T-cell (primary cell): ENCODE measurements at regions not wholly inside any gene's neighbourhood (a gene's known extent, or its start where the extent isn't known, plus 50 kb on each side); places are given as distances from the start of the nearest gene placed in this dataset.

Source experiments
- ATAC-seq, 4 experiments: fragments of 200-7000 bp in 3 of 4; fragments of 150-1000 bp in 1 of 4; cut with Tn5 transposase; replicated peaks in 1 of 4; 1 replicate in 3 of 4; 2 replicates in 1 of 4; pipeline ENCODE4 v1.10.0; 2021; ENCODE audit warnings: moderate library complexity in 3 of 4, mild to moderate bottlenecking in 2 of 4, moderate number of reproducible peaks in 1 of 4
- CTCF ChIA-PET, 2 donors: fragments of 300-600 bp; sonication (Branson Sonifier 250); formaldehyde crosslinking; loops; one replicate each; lab custom pipeline; 2022; ENCODE audit warnings: antibody characterized with exemption in 2 of 2; lab: Charles Lee
- POLR2A ChIA-PET, 2 donors: fragments of 300-600 bp; sonication (Branson Sonifier 250); formaldehyde crosslinking; loops; one replicate each; lab custom pipeline; 2022; ENCODE audit warnings: antibody characterized with exemption in 2 of 2; lab: Charles Lee
- DNase-seq, 35 experiments: peaks; one replicate each; pipeline versions ENCODE4 v3.0.0 to v3.0.0-alpha.2; 2013 to 2023
- H3K27ac ChIP-seq: one replicate; pipeline ENCODE4 v1.5.1; 2013; ENCODE audit warnings: low read length
- H3K27me3 ChIP-seq, 2 experiments: replicated peaks in 1 of 2; 1 replicate in 1 of 2; 2 replicates in 1 of 2; pipeline versions ENCODE4 v1.6.1 to v1.7.0; 2013; ENCODE audit warnings: low read length in 1 of 2, mixed read lengths in 1 of 2; ENCODE audit not compliant: control insufficient read depth in 2 of 2, insufficient read depth in 2 of 2; ENCODE audit errors: extremely low read depth in 1 of 2
- H3K36me3 ChIP-seq, 2 donors: 1 replicate in 1 of 2; 2 replicates in 1 of 2; pipeline versions ENCODE4 v1.6.1 to v1.7.0; 2013; ENCODE audit warnings: low read length in 1 of 2; ENCODE audit not compliant: control insufficient read depth in 2 of 2, insufficient read depth in 1 of 2; ENCODE audit errors: extremely low read depth in 1 of 2
- H3K4me1 ChIP-seq, 2 experiments: 1 replicate in 1 of 2; 2 replicates in 1 of 2; pipeline versions ENCODE4 v1.6.1 to v1.7.0; 2013; ENCODE audit warnings: low read length in 2 of 2, mixed read lengths in 1 of 2; ENCODE audit not compliant: insufficient read depth in 2 of 2, control insufficient read depth in 1 of 2; ENCODE audit errors: extremely low read depth in 1 of 2
- H3K4me3 ChIP-seq, 2 donors: 1 replicate in 1 of 2; 2 replicates in 1 of 2; pipeline versions ENCODE4 v1.5.1 to v1.7.0; 2013; ENCODE audit warnings: mild to moderate bottlenecking in 2 of 2, low read length in 1 of 2, moderate library complexity in 1 of 2; ENCODE audit not compliant: control insufficient read depth in 1 of 2; ENCODE audit errors: extremely low read depth in 1 of 2
- H3K9me3 ChIP-seq: 2 replicates; pipeline ENCODE4 v1.7.0; 2013
- H3K27ac Mint-ChIP-seq, 2 donors: one replicate each; pipeline ENCODE4 v1.8.0; 2020 to 2021; ENCODE audit warnings: mild to moderate bottlenecking in 2 of 2, mixed read lengths in 2 of 2
- H3K27me3 Mint-ChIP-seq, 2 donors: one replicate each; pipeline ENCODE4 v1.8.0; 2021 to 2022; ENCODE audit warnings: mixed read lengths in 2 of 2
- H3K36me3 Mint-ChIP-seq: one replicate; pipeline ENCODE4 v1.8.0; 2021; ENCODE audit warnings: mixed read lengths
- H3K4me1 Mint-ChIP-seq, 3 donors: one replicate each; pipeline ENCODE4 v1.8.0; 2020 to 2022; ENCODE audit warnings: mixed read lengths in 3 of 3, mild to moderate bottlenecking in 1 of 3
- H3K4me3 Mint-ChIP-seq, 3 donors: one replicate each; pipeline ENCODE4 v1.8.0; 2020 to 2022; ENCODE audit warnings: mild to moderate bottlenecking in 3 of 3, mixed read lengths in 3 of 3, moderate library complexity in 3 of 3
- H3K9me3 Mint-ChIP-seq, 3 donors: one replicate each; pipeline ENCODE4 v1.8.0; 2020 to 2022; ENCODE audit warnings: mixed read lengths in 3 of 3
- WGBS: methylation state at CpG from one replicate; pipeline ENCODE4 v1.1.5; 2013; ENCODE audit warnings: missing lambda C conversion rate; ENCODE audit not compliant: insufficient coverage; 5-methylcytosine and 5-hydroxymethylcytosine counted together

DNA sequence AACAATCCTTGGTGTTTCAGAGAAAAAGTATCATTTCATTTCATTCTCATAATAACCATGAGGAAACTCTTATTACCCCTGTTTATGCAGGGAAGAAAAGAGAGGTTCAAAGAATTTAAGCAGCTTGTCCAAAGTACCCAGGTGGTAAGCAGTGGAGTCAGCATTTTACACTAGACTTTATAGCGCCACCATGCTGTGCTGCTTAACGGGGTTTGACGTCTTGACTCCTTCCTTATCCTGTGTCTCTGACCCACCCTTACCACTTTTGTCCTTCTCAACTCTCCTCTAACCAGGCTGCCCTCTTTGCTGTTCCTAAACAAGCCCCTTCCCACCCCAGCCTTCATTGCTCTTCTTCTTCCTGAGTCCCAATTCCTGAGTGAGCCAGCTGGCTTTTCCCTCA, 117.0 kb upstream of the AHR start:
- CTCF ChIA-PET, result interaction anchor here in 1 of 2 donors (0.6 kb wide), 1 partner anchor 380 kb away, joined by 3 read pairs; no protein-coding TSS in a partner anchor

GRCh38 chr7:17183630-17184328, 114.7 kb upstream of the AHR start:
- H3K9me3 Mint-ChIP-seq, result no peaks in the 10 kb centered on the region
- Histone ChIP-seq H3K36me3 (no peaks in the 10 kb centered on the region), H3K9me3 (no peaks in the 10 kb centered on the region), H3K4me3 (no peak overlapping the region), H3K27ac (no peak overlapping the region), H3K4me1 (no peaks in the 10 kb centered on the region), H3K27me3 (no peaks in the 10 kb centered on the region)
- H3K4me1 Mint-ChIP-seq, result peaks cover 15 to 16% (median 15%) of the 10 kb centered on the region in 3 donors
- no peaks in the 10 kb centered on the region for H3K27me3 Mint-ChIP-seq
- ChIA-PET CTCF (interaction anchor here (0.7 kb wide), 2 partner anchors 10 to 52 kb away, joined by 4 read pairs; no protein-coding TSS in a partner anchor), POLR2A (interaction anchor here (0.6 kb wide), 2 partner anchors 17 to 51 kb away, joined by 3 to 4 read pairs; no protein-coding TSS in a partner anchor)
- DNase-seq (no peak), ATAC-seq (no peak)
- H3K4me3 Mint-ChIP-seq, result no peak overlapping the region
- no peak overlapping the region for H3K27ac Mint-ChIP-seq
- H3K36me3 Mint-ChIP-seq, result no peaks in the 10 kb centered on the region
- WGBS, result no CpG with 5 or more reads among the region's 2 CpGs

More for the DNA sequence above, 117.0 kb upstream of the AHR start:
- H3K9me3 Mint-ChIP-seq, result no peaks in the 10 kb centered on the region
- H3K4me3 Mint-ChIP-seq, result no peak overlapping the region
- Histone ChIP-seq H3K36me3 (no peaks in the 10 kb centered on the region), H3K4me3 (no peak overlapping the region), H3K9me3 (no peaks in the 10 kb centered on the region), H3K4me1 (no peaks in the 10 kb centered on the region), H3K27me3 (no peaks in the 10 kb centered on the region), H3K27ac (no peak overlapping the region)
- no peak for DNase-seq
- ATAC-seq, result no peak
- H3K4me1 Mint-ChIP-seq, result peaks cover 10 to 11% (median 11%) of the 10 kb centered on the region in 3 donors
- WGBS, result 100% methylated on average over 3 of the region's 3 CpGs
- no peaks in the 10 kb centered on the region for H3K36me3 Mint-ChIP-seq
- POLR2A ChIA-PET, result no interaction called here
- H3K27ac Mint-ChIP-seq, result no peak overlapping the region
- H3K27me3 Mint-ChIP-seq, result no peaks in the 10 kb centered on the region

DNA sequence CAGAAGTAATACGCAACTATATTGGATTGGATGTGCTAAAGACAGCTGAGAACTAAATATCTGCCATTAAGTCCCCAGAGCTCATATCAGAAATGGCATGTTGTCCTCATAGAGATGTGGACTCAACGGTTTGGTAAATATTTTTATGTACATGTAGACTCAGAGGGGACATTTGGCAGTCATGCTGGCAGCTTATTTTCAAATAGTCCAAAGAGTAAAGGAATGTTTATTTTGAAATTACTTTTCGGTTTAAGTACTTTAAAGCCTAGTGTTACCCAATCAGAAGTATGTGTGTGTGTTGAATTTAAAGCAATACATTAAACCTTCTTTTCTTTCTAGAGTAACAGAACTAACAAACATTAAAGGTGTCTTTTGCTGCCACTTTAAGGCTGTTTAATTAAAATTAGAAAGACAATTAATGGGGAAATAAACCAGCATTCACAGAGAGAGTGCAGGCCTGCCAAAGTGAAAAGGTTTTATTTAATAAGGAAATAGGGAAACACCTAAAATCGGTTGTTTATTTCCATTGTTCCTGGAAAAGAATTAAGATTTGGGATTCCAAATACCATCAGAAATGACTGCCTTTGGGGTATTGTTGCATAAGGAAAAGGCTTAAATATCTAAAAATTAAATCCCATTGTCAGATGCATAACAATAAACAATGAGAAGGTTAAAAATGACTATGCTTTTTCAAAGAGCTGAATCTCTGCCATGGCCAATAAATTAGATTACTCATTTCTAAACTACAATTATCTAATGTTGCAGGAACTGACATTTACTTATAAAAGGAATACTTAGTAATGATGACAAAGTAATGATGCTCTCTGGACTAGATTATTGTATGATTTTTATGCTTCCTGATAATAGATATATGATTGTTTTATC, 113.4 kb upstream of the AHR start:
- 94% methylated on average over 3 of the region's 4 CpGs for WGBS
- Histone ChIP-seq H3K36me3 (no peaks in the 10 kb centered on the region), H3K27me3 (no peaks in the 10 kb centered on the region), H3K9me3 (no peaks in the 10 kb centered on the region), H3K27ac (no peak overlapping the region), H3K4me1 (no peaks in the 10 kb centered on the region), H3K4me3 (no peak overlapping the region)
- H3K27ac Mint-ChIP-seq, result peak overlapping the region in 1 of 2 donors; percentile 50
- ChIA-PET POLR2A (interaction anchor here in 1 of 2 donors (0.7 kb wide), 1 partner anchor 113 kb away, joined by 3 read pairs; the partner anchor contains the start of gene AHR), CTCF (interaction anchor here in 1 of 2 donors (0.6 kb wide), 1 partner anchor 43 kb away, joined by 5 read pairs; no protein-coding TSS in a partner anchor)
- ATAC-seq (no peak), DNase-seq (no peak)
- H3K27me3 Mint-ChIP-seq, result no peaks in the 10 kb centered on the region
- H3K36me3 Mint-ChIP-seq, result no peaks in the 10 kb centered on the region
- H3K4me1 Mint-ChIP-seq, result peaks cover 15 to 16% (median 15%) of the 10 kb centered on the region in 3 donors
- no peak overlapping the region for H3K4me3 Mint-ChIP-seq
- no peaks in the 10 kb centered on the region for H3K9me3 Mint-ChIP-seq

- no peaks in the 10 kb centered on the region for H3K27me3 Mint-ChIP-seq
- Histone ChIP-seq H3K9me3 (no peaks in the 10 kb centered on the region), H3K36me3 (no peaks in the 10 kb centered on the region), H3K27ac (no peak overlapping the region), H3K4me3 (no peak overlapping the region), H3K27me3 (no peaks in the 10 kb centered on the region), H3K4me1 (no peaks in the 10 kb centered on the region)
- DNase-seq (peak in 1 of 35 experiments; percentile 3), ATAC-seq (peak in 1 of 4 experiments; percentile 62)
- POLR2A ChIA-PET, result interaction anchor here in 1 of 2 donors (0.7 kb wide), 1 partner anchor 112 kb away, joined by 3 read pairs; the partner anchor contains the start of gene AHR
- no peaks in the 10 kb centered on the region for H3K36me3 Mint-ChIP-seq
- CTCF ChIA-PET, result interaction anchor here in 1 of 2 donors (0.6 kb wide), 1 partner anchor 44 kb away, joined by 5 read pairs; no protein-coding TSS in a partner anchor
- no peaks in the 10 kb centered on the region for H3K9me3 Mint-ChIP-seq
- WGBS, result no CpG with 5 or more reads among the region's 4 CpGs
- no peak overlapping the region for H3K4me3 Mint-ChIP-seq
- H3K27ac Mint-ChIP-seq, result peak overlapping the region; percentile 50 to 53
- H3K4me1 Mint-ChIP-seq, result peaks cover 15 to 16% (median 15%) of the 10 kb centered on the region in 3 donors
Observed at GRCh38 chr7:17185690-17186070, 112.8 kb upstream of the AHR start.

DNA sequence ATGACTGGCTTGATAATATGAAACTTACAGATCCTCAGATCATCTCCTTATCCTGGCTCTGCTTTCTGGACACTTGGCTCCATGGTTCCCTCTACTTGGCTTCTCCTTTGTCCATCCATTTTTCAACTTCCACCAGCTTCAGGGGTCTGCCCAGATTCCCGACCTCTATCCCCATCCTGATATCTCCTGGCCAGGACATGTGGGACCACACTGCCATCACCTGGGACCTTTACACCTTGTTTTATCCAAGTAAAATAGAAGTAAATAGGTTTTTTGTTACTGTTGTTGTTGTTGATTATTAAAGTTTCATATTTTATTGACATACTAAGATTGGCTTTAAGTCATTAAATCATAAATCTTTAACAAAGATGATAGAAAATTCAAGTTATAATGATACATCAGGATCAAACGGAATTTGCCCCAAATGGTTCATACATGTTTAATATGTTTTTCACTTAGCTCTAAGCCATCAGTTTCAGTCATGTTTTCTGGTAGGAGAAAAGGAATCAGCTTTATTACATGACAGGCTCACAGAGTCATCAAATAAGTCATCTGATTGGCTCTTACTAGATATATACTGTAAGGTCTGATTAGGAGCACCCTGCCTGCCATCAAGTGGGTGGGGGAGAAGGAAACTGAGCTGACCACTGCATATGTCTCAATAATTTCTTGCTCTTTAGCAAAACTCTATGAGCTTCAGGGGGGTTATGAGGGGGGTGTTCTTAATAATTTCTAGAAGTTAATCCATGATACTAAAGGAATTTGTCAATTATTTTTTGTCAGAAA, 111.5 kb upstream of the AHR start:
- Mint-ChIP-seq H3K36me3 (no peaks in the 10 kb centered on the region), H3K4me1 (peaks cover 15 to 16% (median 15%) of the 10 kb centered on the region in 3 donors), H3K9me3 (no peaks in the 10 kb centered on the region), H3K27ac (no peak overlapping the region), H3K27me3 (no peaks in the 10 kb centered on the region), H3K4me3 (no peak overlapping the region)
- H3K36me3 ChIP-seq, result no peaks in the 10 kb centered on the region
- CTCF ChIA-PET, result interaction anchor here in 1 of 2 donors (0.6 kb wide), 1 partner anchor 109 kb away, joined by 4 read pairs; no protein-coding TSS in a partner anchor
- no peak overlapping the region for H3K27ac ChIP-seq
- H3K4me1 ChIP-seq, result no peaks in the 10 kb centered on the region
- DNase-seq, result no peak
- no peaks in the 10 kb centered on the region for H3K9me3 ChIP-seq
- WGBS, result no CpG with 5 or more reads among the region's 2 CpGs
- no peak for ATAC-seq
- POLR2A ChIA-PET, result interaction anchor here in 1 of 2 donors (0.6 kb wide), 1 partner anchor 317 kb away, joined by 3 read pairs; no protein-coding TSS in a partner anchor
- H3K27me3 ChIP-seq, result no peaks in the 10 kb centered on the region
- no peak overlapping the region for H3K4me3 ChIP-seq
